ENCODE measurements at regions not wholly inside any gene's neighbourhood (a gene's known extent, or its start where the extent isn't known, plus 50 kb on each side); places are given as distances from the start of the nearest gene placed in this dataset.

DNA sequence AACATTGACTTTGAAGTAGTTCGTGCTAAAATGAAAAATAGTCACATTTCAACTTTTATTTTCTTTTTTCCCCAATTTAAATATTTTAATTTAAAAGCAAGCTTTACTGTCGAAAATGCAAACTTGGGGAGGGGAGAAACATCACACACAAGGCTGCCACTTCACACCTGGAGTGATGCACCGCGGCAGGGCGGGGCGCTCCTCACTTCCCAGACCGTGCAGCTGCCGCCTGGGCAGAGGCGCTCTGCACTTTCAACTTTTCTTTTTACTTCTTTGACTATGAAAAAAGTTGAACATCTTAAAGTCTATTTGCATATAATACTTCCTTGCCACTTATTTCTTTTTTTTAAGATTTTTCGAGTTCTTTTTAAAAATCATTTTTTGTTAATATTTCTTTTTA, 993.3 kb upstream of the GJE1 start:
- H3K9me3 ChIP-seq (ENCODE audit: low read depth) = no peaks in the 10 kb centered on the region
- no peaks in the 10 kb centered on the region for H3K36me3 ChIP-seq
- no peaks in the 10 kb centered on the region for H3K79me2 ChIP-seq (ENCODE audit: low read depth)
- no peaks in the 10 kb centered on the region for H4K20me1 ChIP-seq (ENCODE audit: low read depth)
- H3F3A ChIP-seq (ENCODE audit: low read depth) = no peaks in the 10 kb centered on the region
- H3K9me3 Mint-ChIP-seq = no peaks in the 10 kb centered on the region
- no peak overlapping the region for H3K4me2 ChIP-seq
- no peaks in the 10 kb centered on the region for H3K27me3 Mint-ChIP-seq (ENCODE audit: insufficient read depth, low read depth)
- H3K27me3 ChIP-seq = no peaks in the 10 kb centered on the region
- H3K4me1 ChIP-seq = no peaks in the 10 kb centered on the region
- H3K4me3 Mint-ChIP-seq = no peak overlapping the region
- H3K27ac Mint-ChIP-seq = no peak overlapping the region
- no peaks in the 10 kb centered on the region for H3K36me3 Mint-ChIP-seq
- DNase-seq (ENCODE audit: low spot score) = no peak
- H3K4me1 Mint-ChIP-seq = no peaks in the 10 kb centered on the region
- H3K4me3 ChIP-seq = no peak overlapping the region
- TF ChIP-seq, protein P1, sequence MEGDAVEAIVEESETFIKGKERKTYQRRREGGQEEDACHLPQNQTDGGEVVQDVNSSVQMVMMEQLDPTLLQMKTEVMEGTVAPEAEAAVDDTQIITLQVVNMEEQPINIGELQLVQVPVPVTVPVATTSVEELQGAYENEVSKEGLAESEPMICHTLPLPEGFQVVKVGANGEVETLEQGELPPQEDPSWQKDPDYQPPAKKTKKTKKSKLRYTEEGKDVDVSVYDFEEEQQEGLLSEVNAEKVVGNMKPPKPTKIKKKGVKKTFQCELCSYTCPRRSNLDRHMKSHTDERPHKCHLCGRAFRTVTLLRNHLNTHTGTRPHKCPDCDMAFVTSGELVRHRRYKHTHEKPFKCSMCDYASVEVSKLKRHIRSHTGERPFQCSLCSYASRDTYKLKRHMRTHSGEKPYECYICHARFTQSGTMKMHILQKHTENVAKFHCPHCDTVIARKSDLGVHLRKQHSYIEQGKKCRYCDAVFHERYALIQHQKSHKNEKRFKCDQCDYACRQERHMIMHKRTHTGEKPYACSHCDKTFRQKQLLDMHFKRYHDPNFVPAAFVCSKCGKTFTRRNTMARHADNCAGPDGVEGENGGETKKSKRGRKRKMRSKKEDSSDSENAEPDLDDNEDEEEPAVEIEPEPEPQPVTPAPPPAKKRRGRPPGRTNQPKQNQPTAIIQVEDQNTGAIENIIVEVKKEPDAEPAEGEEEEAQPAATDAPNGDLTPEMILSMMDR (IDR thresholded peaks at IDR 0.05) = no peak
- no peak for TF ChIP-seq EZH2phosphoT487 (IDR thresholded peaks at IDR 0.05)
- no peak for TF ChIP-seq EZH2 (IDR thresholded peaks at IDR 0.05)
- H3K9ac ChIP-seq = no peak overlapping the region
- no peak overlapping the region for H3K27ac ChIP-seq
- H2AFZ ChIP-seq (replicated peaks) = no peak overlapping the region

DNA sequence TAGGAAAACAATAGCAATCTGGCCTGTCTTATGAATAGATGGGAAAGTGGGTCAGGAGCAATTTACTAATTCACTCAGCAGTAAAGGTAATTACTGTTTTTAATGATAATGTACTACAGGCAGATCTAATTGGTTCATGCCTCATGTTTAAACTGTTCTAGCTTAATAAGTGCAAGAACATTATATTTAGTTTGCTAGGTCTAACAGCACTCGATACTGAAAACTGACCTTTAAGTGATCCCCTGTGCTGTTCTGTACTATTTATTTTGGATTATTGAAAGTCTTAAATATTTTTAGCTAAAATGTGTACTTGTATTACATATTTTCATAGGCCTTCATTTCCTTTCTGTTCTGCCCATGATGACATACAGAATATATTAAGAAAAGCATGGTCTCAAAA, 998.0 kb upstream of the GJE1 start:
- Histone ChIP-seq H3K4me3 (no peak overlapping the region), H3K9me3 (ENCODE audit: low read depth) (no peaks in the 10 kb centered on the region), H3K27ac (no peak overlapping the region), H3F3A (ENCODE audit: low read depth) (no peaks in the 10 kb centered on the region), H3K36me3 (no peaks in the 10 kb centered on the region), H3K9ac (no peak overlapping the region), H3K27me3 (no peaks in the 10 kb centered on the region), H4K20me1 (ENCODE audit: low read depth) (no peaks in the 10 kb centered on the region), H3K4me1 (no peaks in the 10 kb centered on the region), H3K4me2 (no peak overlapping the region), H3K79me2 (ENCODE audit: low read depth) (no peaks in the 10 kb centered on the region), H2AFZ (replicated peaks) (no peak overlapping the region)
- H3K27ac Mint-ChIP-seq = no peak overlapping the region
- no peaks in the 10 kb centered on the region for H3K36me3 Mint-ChIP-seq
- DNase-seq (ENCODE audit: low spot score) = no peak
- H3K9me3 Mint-ChIP-seq = no peaks in the 10 kb centered on the region
- H3K4me1 Mint-ChIP-seq = no peaks in the 10 kb centered on the region
- H3K4me3 Mint-ChIP-seq = no peak overlapping the region
- TF ChIP-seq EZH2phosphoT487 (IDR thresholded peaks at IDR 0.05) (no peak), EZH2 (IDR thresholded peaks at IDR 0.05) (no peak)
- TF ChIP-seq, protein P1 (IDR thresholded peaks at IDR 0.05) = no peak
- H3K27me3 Mint-ChIP-seq (ENCODE audit: insufficient read depth, low read depth) = no peaks in the 10 kb centered on the region

DNA sequence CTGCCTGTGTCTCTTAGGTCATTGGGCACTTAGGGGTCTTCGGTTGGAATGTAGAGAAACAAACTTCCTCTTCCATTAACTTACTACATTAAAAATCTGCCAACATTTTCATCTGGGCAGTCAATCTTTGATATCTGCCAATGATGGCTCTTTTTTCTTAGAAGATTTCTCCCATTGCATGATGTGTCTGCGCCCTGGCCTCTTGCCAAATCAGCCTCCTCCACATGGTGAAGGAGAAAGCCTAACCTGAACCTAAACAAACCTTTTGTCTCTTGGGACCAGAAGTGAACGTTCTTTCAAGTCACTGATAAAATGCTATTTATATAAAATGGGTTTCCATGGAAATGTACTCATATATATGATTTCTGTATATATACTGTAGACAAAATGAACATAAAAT, 998.9 kb upstream of the GJE1 start:
- Mint-ChIP-seq H3K4me1 (no peaks in the 10 kb centered on the region), H3K27me3 (ENCODE audit: insufficient read depth, low read depth) (no peaks in the 10 kb centered on the region), H3K4me3 (no peak overlapping the region), H3K9me3 (no peaks in the 10 kb centered on the region), H3K27ac (no peak overlapping the region), H3K36me3 (no peaks in the 10 kb centered on the region)
- Histone ChIP-seq H3K27me3 (no peaks in the 10 kb centered on the region), H3K4me2 (no peak overlapping the region), H3K4me1 (no peaks in the 10 kb centered on the region), H3K79me2 (ENCODE audit: low read depth) (no peaks in the 10 kb centered on the region), H3F3A (ENCODE audit: low read depth) (no peaks in the 10 kb centered on the region), H3K27ac (no peak overlapping the region), H4K20me1 (ENCODE audit: low read depth) (no peaks in the 10 kb centered on the region), H2AFZ (replicated peaks) (no peak overlapping the region), H3K9ac (no peak overlapping the region), H3K36me3 (no peaks in the 10 kb centered on the region), H3K9me3 (ENCODE audit: low read depth) (no peaks in the 10 kb centered on the region), H3K4me3 (no peak overlapping the region)
- no peak for DNase-seq (ENCODE audit: low spot score)
- TF ChIP-seq EZH2phosphoT487 (IDR thresholded peaks at IDR 0.05) (no peak), EZH2 (IDR thresholded peaks at IDR 0.05) (no peak)
- TF ChIP-seq, protein P1 (IDR thresholded peaks at IDR 0.05) = no peak

DNA sequence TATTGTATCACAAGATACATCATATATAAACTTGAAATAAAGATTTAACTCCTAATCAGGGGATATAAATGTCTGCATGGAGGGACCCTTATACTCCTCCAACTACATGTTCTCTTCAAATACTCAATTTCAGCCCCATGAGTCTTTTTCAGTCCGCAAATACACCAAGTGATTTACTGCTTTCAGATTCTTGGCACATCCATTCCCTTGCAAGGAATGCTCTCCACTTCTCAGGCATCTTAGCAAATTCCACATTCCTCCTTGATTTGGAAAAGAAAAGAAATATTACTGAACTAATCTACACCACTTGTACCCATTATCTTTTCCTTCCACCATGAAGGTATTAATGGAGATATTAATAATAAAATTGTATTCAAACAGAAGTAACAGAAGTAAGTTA, 999.4 kb upstream of the GJE1 start:
- H3K4me2 ChIP-seq = no peak overlapping the region
- H3F3A ChIP-seq (ENCODE audit: low read depth) = no peaks in the 10 kb centered on the region
- Mint-ChIP-seq H3K27me3 (ENCODE audit: insufficient read depth, low read depth) (no peaks in the 10 kb centered on the region), H3K4me1 (no peaks in the 10 kb centered on the region), H3K36me3 (no peaks in the 10 kb centered on the region), H3K9me3 (no peaks in the 10 kb centered on the region), H3K4me3 (no peak overlapping the region), H3K27ac (no peak overlapping the region)
- no peak overlapping the region for H3K9ac ChIP-seq
- no peaks in the 10 kb centered on the region for H3K79me2 ChIP-seq (ENCODE audit: low read depth)
- no peaks in the 10 kb centered on the region for H3K4me1 ChIP-seq
- no peaks in the 10 kb centered on the region for H3K9me3 ChIP-seq (ENCODE audit: low read depth)
- no peak overlapping the region for H3K4me3 ChIP-seq
- H3K27me3 ChIP-seq = no peaks in the 10 kb centered on the region
- DNase-seq (ENCODE audit: low spot score) = no peak
- H4K20me1 ChIP-seq (ENCODE audit: low read depth) = no peaks in the 10 kb centered on the region
- H2AFZ ChIP-seq (replicated peaks) = no peak overlapping the region
- H3K36me3 ChIP-seq = no peaks in the 10 kb centered on the region
- TF ChIP-seq EZH2 (IDR thresholded peaks at IDR 0.05) = no peak
- H3K27ac ChIP-seq = no peak overlapping the region
